Liver (tissue), 8 donors: ENCODE measurements at regions not wholly inside any gene's neighbourhood (a gene's known extent, or its start where the extent isn't known, plus 50 kb on each side); places are given as distances from the start of the nearest gene placed in this dataset.

Experiments
- DNase-seq: peaks from one replicate; pipeline ENCODE4 v3.0.0-alpha.2; 2017; ENCODE audit warnings: low spot score
- H3K27ac ChIP-seq, 2 donors: one replicate each; pipeline ENCODE4 v1.7.0; 2013; ENCODE audit warnings: inconsistent platforms in 2 of 2, low read length in 2 of 2, control low read depth in 1 of 2, low read depth in 1 of 2, mild to moderate bottlenecking in 1 of 2
- H3K27me3 ChIP-seq, 4 donors: one replicate each; pipeline versions ENCODE4 v1.6.1 to v1.7.0; 2013; ENCODE audit warnings: low read length in 3 of 4, inconsistent platforms in 1 of 4, mild to moderate bottlenecking in 1 of 4, moderate library complexity in 1 of 4; ENCODE audit not compliant: control insufficient read depth in 4 of 4, insufficient read depth in 4 of 4
- H3K36me3 ChIP-seq, 4 donors: one replicate each; pipeline versions ENCODE4 v1.6.1 to v1.7.0; 2013; ENCODE audit warnings: low read length in 3 of 4, mild to moderate bottlenecking in 3 of 4, low read depth in 1 of 4, moderate library complexity in 1 of 4; ENCODE audit not compliant: control insufficient read depth in 4 of 4, insufficient read depth in 3 of 4
- H3K4me1 ChIP-seq, 4 donors: one replicate each; pipeline versions ENCODE4 v1.6.1 to v1.7.0; 2013; ENCODE audit warnings: low read length in 3 of 4, mild to moderate bottlenecking in 3 of 4, moderate library complexity in 1 of 4; ENCODE audit not compliant: control insufficient read depth in 4 of 4, insufficient read depth in 4 of 4
- H3K4me3 ChIP-seq, 3 donors: one replicate each; pipeline versions ENCODE4 v1.6.1 to v1.7.0; 2013; ENCODE audit warnings: low read length in 3 of 3, control low read depth in 1 of 3, low read depth in 1 of 3, mild to moderate bottlenecking in 1 of 3
- H3K9ac ChIP-seq, 2 donors: one replicate each; pipeline ENCODE4 v1.7.0; 2013; ENCODE audit warnings: low read length in 2 of 2, mild to moderate bottlenecking in 2 of 2, moderate library complexity in 2 of 2, control low read depth in 1 of 2, low read depth in 1 of 2
- H3K9me3 ChIP-seq, 4 donors: one replicate each; pipeline versions ENCODE4 v1.6.1 to v1.7.0; 2013; ENCODE audit warnings: low read length in 3 of 4; ENCODE audit not compliant: control insufficient read depth in 4 of 4
- EGR1 ChIP-seq, 2 donors: IDR thresholded peaks; 2 replicates each; pipeline ENCODE4 v1.6.1; 2016 to 2018; ENCODE audit warnings: antibody characterized with exemption in 2 of 2, low read depth in 2 of 2
- FOXA1 ChIP-seq: IDR thresholded peaks from 2 replicates; pipeline ENCODE4 v1.6.1; 2016; ENCODE audit warnings: antibody characterized with exemption
- FOXA2 ChIP-seq: IDR thresholded peaks from 2 replicates; pipeline ENCODE4 v1.6.1; 2016; ENCODE audit warnings: antibody characterized with exemption
- GABPA ChIP-seq, 2 donors: IDR thresholded peaks in 1 of 2; conservative IDR thresholded peaks in 1 of 2; 2 replicates each; pipeline ENCODE4 v1.6.1; 2016; ENCODE audit warnings: antibody characterized with exemption in 2 of 2, mild to moderate bottlenecking in 1 of 2, moderate library complexity in 1 of 2
- HNF4A ChIP-seq, 2 donors: conservative IDR thresholded peaks; 2 replicates each; pipeline ENCODE4 v1.6.1; 2016; ENCODE audit warnings: antibody characterized with exemption in 2 of 2, mild to moderate bottlenecking in 2 of 2
- HNF4G ChIP-seq: IDR thresholded peaks from 2 replicates; pipeline ENCODE4 v1.6.1; 2016; ENCODE audit warnings: antibody characterized with exemption
- JUND ChIP-seq, 2 donors: IDR thresholded peaks; 2 replicates each; pipeline ENCODE4 v1.6.1; 2016; ENCODE audit warnings: antibody characterized with exemption in 2 of 2
- MAX ChIP-seq: IDR thresholded peaks from 2 replicates; pipeline ENCODE4 v1.6.1; 2016; ENCODE audit warnings: antibody characterized with exemption
- NR2F2 ChIP-seq: IDR thresholded peaks from 2 replicates; pipeline ENCODE4 v1.6.1; 2016; ENCODE audit warnings: antibody characterized with exemption
- RAD21 ChIP-seq, 2 donors: IDR thresholded peaks; 2 replicates each; pipeline ENCODE4 v1.6.1; 2016; ENCODE audit warnings: antibody characterized with exemption in 2 of 2, mild to moderate bottlenecking in 2 of 2
- REST ChIP-seq: IDR thresholded peaks from 2 replicates; pipeline ENCODE4 v1.6.1; 2016; ENCODE audit warnings: antibody characterized with exemption, mild to moderate bottlenecking
- RXRA ChIP-seq, 2 donors: IDR thresholded peaks; 2 replicates each; pipeline ENCODE4 v1.6.1; 2017 to 2018; ENCODE audit warnings: antibody characterized with exemption in 2 of 2, mild to moderate bottlenecking in 1 of 2
- SP1 ChIP-seq: IDR thresholded peaks from 2 replicates; pipeline ENCODE4 v1.6.1; 2018; ENCODE audit warnings: antibody characterized with exemption, mild to moderate bottlenecking
- TAF1 ChIP-seq: conservative IDR thresholded peaks from 2 replicates; pipeline ENCODE4 v1.6.1; 2016; ENCODE audit warnings: antibody characterized with exemption, mild to moderate bottlenecking
- YY1 ChIP-seq: IDR thresholded peaks from 2 replicates; pipeline ENCODE4 v1.6.1; 2016; ENCODE audit warnings: antibody characterized with exemption, mild to moderate bottlenecking
- WGBS: extraction: QIAGEN DNeasy Blood & Tissue Kit; methylation state at CpG from one replicate; pipeline ENCODE4 v1.1.7; 2013; 5-methylcytosine and 5-hydroxymethylcytosine counted together
- TF ChIP-seq, protein P1 (sequence below): IDR thresholded peaks from 2 replicates; pipeline ENCODE4 v1.6.1; 2016; ENCODE audit warnings: antibody characterized with exemption
- TF ChIP-seq, protein P2 (sequence below): IDR thresholded peaks from 2 replicates; pipeline ENCODE4 v1.6.1; 2016; ENCODE audit warnings: antibody characterized with exemption
- TF ChIP-seq, protein P3 (sequence below): fragments of 150-350 bp; IDR thresholded peaks from 2 replicates; pipeline ENCODE4 v1.5.1; 2017; ENCODE audit warnings: improper control_type of control experiment, low read depth, low read length; ENCODE audit not compliant: missing input control
- donor health status: healthy.
- donor health status: healthy.
- donor health status: healthy.
- donor health status: healthy.
- donor health status: healthy.

DNA sequence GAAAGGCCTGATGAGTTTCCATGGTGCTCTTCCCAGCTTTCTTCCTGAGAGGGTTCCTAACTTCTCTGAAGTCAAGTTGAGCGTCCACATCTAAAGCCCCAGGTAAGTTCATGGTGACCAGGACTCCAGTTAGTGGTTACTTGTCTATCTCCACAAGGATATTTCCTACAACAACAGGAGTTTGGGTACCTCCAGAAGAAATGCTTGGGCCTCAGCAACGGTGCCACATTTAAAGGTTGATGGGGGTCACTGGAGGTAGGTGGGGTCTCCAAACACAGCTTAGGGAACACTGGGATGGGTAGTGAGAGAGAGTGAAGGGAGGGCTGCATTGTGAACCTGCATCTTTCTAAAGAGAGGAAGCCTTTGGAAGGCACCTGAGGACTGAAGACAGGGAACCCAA is 123.4 kb downstream of the BOD1 start:
- WGBS: 76% methylated on average over 2 of the region's 2 CpGs
- no peak overlapping the region for H3K9ac ChIP-seq
- no peaks in the 10 kb centered on the region for H3K9me3 ChIP-seq
- no peak for DNase-seq
- H3K4me1 ChIP-seq: no peaks in the 10 kb centered on the region
- H3K27me3 ChIP-seq: no peaks in the 10 kb centered on the region
- no peak overlapping the region for H3K4me3 ChIP-seq
- no peak overlapping the region for H3K27ac ChIP-seq
- H3K36me3 ChIP-seq: no peaks in the 10 kb centered on the region
- no peak for TF ChIP-seq NR2F2
- TF ChIP-seq, protein P1, sequence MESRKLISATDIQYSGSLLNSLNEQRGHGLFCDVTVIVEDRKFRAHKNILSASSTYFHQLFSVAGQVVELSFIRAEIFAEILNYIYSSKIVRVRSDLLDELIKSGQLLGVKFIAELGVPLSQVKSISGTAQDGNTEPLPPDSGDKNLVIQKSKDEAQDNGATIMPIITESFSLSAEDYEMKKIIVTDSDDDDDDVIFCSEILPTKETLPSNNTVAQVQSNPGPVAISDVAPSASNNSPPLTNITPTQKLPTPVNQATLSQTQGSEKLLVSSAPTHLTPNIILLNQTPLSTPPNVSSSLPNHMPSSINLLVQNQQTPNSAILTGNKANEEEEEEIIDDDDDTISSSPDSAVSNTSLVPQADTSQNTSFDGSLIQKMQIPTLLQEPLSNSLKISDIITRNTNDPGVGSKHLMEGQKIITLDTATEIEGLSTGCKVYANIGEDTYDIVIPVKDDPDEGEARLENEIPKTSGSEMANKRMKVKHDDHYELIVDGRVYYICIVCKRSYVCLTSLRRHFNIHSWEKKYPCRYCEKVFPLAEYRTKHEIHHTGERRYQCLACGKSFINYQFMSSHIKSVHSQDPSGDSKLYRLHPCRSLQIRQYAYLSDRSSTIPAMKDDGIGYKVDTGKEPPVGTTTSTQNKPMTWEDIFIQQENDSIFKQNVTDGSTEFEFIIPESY: no peak
- TF ChIP-seq SP1: no peak
- TF ChIP-seq HNF4A (conservative IDR thresholded peaks at IDR 0.05): no peak
- TF ChIP-seq RXRA (IDR thresholded peaks at IDR 0.05): no peak
- TF ChIP-seq YY1: no peak

- no peaks in the 10 kb centered on the region for H3K4me1 ChIP-seq
- no peaks in the 10 kb centered on the region for H3K36me3 ChIP-seq
- no peak overlapping the region for H3K27ac ChIP-seq
- no peaks in the 10 kb centered on the region for H3K9me3 ChIP-seq
- no peak overlapping the region for H3K4me3 ChIP-seq
- no peak for DNase-seq
- TF ChIP-seq SP1 (no peak), RXRA (IDR thresholded peaks at IDR 0.05) (no peak), HNF4G (no peak), RAD21 (IDR thresholded peaks at IDR 0.05) (no peak), FOXA2 (no peak), TAF1 (no peak), HNF4A (conservative IDR thresholded peaks at IDR 0.05) (no peak), REST (no peak), YY1 (no peak), EGR1 (IDR thresholded peaks at IDR 0.05; ENCODE audit: low read depth in 2 of 2) (no peak), MAX (no peak), FOXA1 (no peak), NR2F2 (no peak), JUND (IDR thresholded peaks at IDR 0.05) (no peak), GABPA (IDR thresholded peaks at IDR 0.05 in 1 of 2, conservative IDR thresholded peaks at IDR 0.05 in 1 of 2) (no peak)
- TF ChIP-seq, protein P1: no peak
- TF ChIP-seq, protein P2, sequence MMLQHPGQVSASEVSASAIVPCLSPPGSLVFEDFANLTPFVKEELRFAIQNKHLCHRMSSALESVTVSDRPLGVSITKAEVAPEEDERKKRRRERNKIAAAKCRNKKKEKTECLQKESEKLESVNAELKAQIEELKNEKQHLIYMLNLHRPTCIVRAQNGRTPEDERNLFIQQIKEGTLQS: no peak
- TF ChIP-seq, protein P3, sequence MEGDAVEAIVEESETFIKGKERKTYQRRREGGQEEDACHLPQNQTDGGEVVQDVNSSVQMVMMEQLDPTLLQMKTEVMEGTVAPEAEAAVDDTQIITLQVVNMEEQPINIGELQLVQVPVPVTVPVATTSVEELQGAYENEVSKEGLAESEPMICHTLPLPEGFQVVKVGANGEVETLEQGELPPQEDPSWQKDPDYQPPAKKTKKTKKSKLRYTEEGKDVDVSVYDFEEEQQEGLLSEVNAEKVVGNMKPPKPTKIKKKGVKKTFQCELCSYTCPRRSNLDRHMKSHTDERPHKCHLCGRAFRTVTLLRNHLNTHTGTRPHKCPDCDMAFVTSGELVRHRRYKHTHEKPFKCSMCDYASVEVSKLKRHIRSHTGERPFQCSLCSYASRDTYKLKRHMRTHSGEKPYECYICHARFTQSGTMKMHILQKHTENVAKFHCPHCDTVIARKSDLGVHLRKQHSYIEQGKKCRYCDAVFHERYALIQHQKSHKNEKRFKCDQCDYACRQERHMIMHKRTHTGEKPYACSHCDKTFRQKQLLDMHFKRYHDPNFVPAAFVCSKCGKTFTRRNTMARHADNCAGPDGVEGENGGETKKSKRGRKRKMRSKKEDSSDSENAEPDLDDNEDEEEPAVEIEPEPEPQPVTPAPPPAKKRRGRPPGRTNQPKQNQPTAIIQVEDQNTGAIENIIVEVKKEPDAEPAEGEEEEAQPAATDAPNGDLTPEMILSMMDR: no peak
- H3K27me3 ChIP-seq: no peaks in the 10 kb centered on the region
- no peak overlapping the region for H3K9ac ChIP-seq
- WGBS: 76% methylated on average over 1 of the region's 1 CpG
These were observed 125.8 kb downstream of the BOD1 start for GRCh38 chr5:173490681-173491080.
